ENCODE measurements at regions not wholly inside any gene's neighbourhood (a gene's known extent, or its start where the extent isn't known, plus 50 kb on each side); places are given as distances from the start of the nearest gene placed in this dataset.

- H3K9me2 ChIP-seq (replicated peaks; ENCODE audit: insufficient read depth, low read length) = no peaks in the 10 kb centered on the region
- H4K20me1 ChIP-seq (ENCODE audit: insufficient read depth, low read length) = no peaks in the 10 kb centered on the region
- H3K4me2 ChIP-seq (ENCODE audit: low read depth, low read length) = no peak overlapping the region
- H3K9ac ChIP-seq (ENCODE audit: low read length) = no peak overlapping the region
- no peak overlapping the region for H2AFZ ChIP-seq (ENCODE audit: low read length)
- no peaks in the 10 kb centered on the region for H3K9me3 ChIP-seq (replicated peaks; ENCODE audit: insufficient read depth, low read length)
- H3F3A ChIP-seq (ENCODE audit: insufficient read depth, low read length) = no peaks in the 10 kb centered on the region
- H3K27me3 ChIP-seq (replicated peaks; ENCODE audit: insufficient read depth, low read length) = no peaks in the 10 kb centered on the region
- H3K27ac ChIP-seq (ENCODE audit: low read length) = no peak overlapping the region
- no peak overlapping the region for H3K4me3 ChIP-seq (ENCODE audit: low read length)
- no peaks in the 10 kb centered on the region for H3K36me3 ChIP-seq (replicated peaks; ENCODE audit: insufficient read depth, low read length)
- no peaks in the 10 kb centered on the region for H3K4me1 ChIP-seq (ENCODE audit: low read length)
- no peak for DNase-seq
- TF ChIP-seq CTCF (IDR thresholded peaks at IDR 0.05; ENCODE audit: low read length) (no peak), EZH2 (optimal IDR thresholded peaks at IDR 0.05; ENCODE audit: low read depth, low read length) (no peak), EZH2phosphoT487 (IDR thresholded peaks at IDR 0.05; ENCODE audit: low read length) (no peak)
- H3K79me2 ChIP-seq (ENCODE audit: low read length) = no peaks in the 10 kb centered on the region
Measured at GRCh38 chr2:161480123-161480522, 64.0 kb downstream of the TBR1 start.

- Histone ChIP-seq H3K4me2 (ENCODE audit: low read depth, low read length) (no peak overlapping the region), H2AFZ (ENCODE audit: low read length) (no peak overlapping the region), H3K27ac (ENCODE audit: low read length) (no peak overlapping the region), H3K27me3 (replicated peaks; ENCODE audit: insufficient read depth, low read length) (no peaks in the 10 kb centered on the region), H3K9me2 (replicated peaks; ENCODE audit: insufficient read depth, low read length) (no peaks in the 10 kb centered on the region), H3K36me3 (replicated peaks; ENCODE audit: insufficient read depth, low read length) (no peaks in the 10 kb centered on the region), H3K79me2 (ENCODE audit: low read length) (no peaks in the 10 kb centered on the region), H3K4me3 (ENCODE audit: low read length) (no peak overlapping the region), H3K4me1 (ENCODE audit: low read length) (no peaks in the 10 kb centered on the region), H3K9me3 (replicated peaks; ENCODE audit: insufficient read depth, low read length) (no peaks in the 10 kb centered on the region), H3K9ac (ENCODE audit: low read length) (no peak overlapping the region), H4K20me1 (ENCODE audit: insufficient read depth, low read length) (no peaks in the 10 kb centered on the region), H3F3A (ENCODE audit: insufficient read depth, low read length) (no peaks in the 10 kb centered on the region)
- no peak for TF ChIP-seq EZH2 (optimal IDR thresholded peaks at IDR 0.05; ENCODE audit: low read depth, low read length)
- no peak for TF ChIP-seq CTCF (IDR thresholded peaks at IDR 0.05; ENCODE audit: low read length)
- no peak for TF ChIP-seq EZH2phosphoT487 (IDR thresholded peaks at IDR 0.05; ENCODE audit: low read length)
- no peak for DNase-seq
Measured at GRCh38 chr2:161481619-161482018, 65.5 kb downstream of the TBR1 start.

- Histone ChIP-seq H3K9me3 (replicated peaks; ENCODE audit: insufficient read depth, low read length) (no peaks in the 10 kb centered on the region), H2AFZ (ENCODE audit: low read length) (no peak overlapping the region), H3K36me3 (replicated peaks; ENCODE audit: insufficient read depth, low read length) (no peaks in the 10 kb centered on the region), H3K4me3 (ENCODE audit: low read length) (no peak overlapping the region), H3K27me3 (replicated peaks; ENCODE audit: insufficient read depth, low read length) (no peaks in the 10 kb centered on the region), H3K79me2 (ENCODE audit: low read length) (no peaks in the 10 kb centered on the region), H3F3A (ENCODE audit: insufficient read depth, low read length) (no peaks in the 10 kb centered on the region), H3K4me1 (ENCODE audit: low read length) (no peaks in the 10 kb centered on the region), H3K9me2 (replicated peaks; ENCODE audit: insufficient read depth, low read length) (no peaks in the 10 kb centered on the region), H3K9ac (ENCODE audit: low read length) (no peak overlapping the region), H3K4me2 (ENCODE audit: low read depth, low read length) (no peak overlapping the region), H4K20me1 (ENCODE audit: insufficient read depth, low read length) (no peaks in the 10 kb centered on the region), H3K27ac (ENCODE audit: low read length) (no peak overlapping the region)
- DNase-seq = no peak
- no peak for TF ChIP-seq CTCF (IDR thresholded peaks at IDR 0.05; ENCODE audit: low read length)
- no peak for TF ChIP-seq EZH2phosphoT487 (IDR thresholded peaks at IDR 0.05; ENCODE audit: low read length)
- no peak for TF ChIP-seq EZH2 (optimal IDR thresholded peaks at IDR 0.05; ENCODE audit: low read depth, low read length)
Measured at GRCh38 chr2:161484061-161484460, 68.0 kb downstream of the TBR1 start.

All from MM.1S (cell line).